Right lobe of liver (tissue), 6 donors: ENCODE measurements at regions not wholly inside any gene's neighbourhood (a gene's known extent, or its start where the extent isn't known, plus 50 kb on each side); places are given as distances from the start of the nearest gene placed in this dataset.
"Not testable (repeated sequence)": the region's sequence is repeated elsewhere in the genome, so short reads cannot be mapped to it uniquely, and the experiment has no call there.

Source experiments
- ATAC-seq, 4 donors: fragments of 200-7000 bp; cut with Tn5 transposase; one replicate each; pipeline ENCODE4 v1.9.1; 2020; ENCODE audit warnings: mild to moderate bottlenecking in 4 of 4, moderate library complexity in 4 of 4
- DNase-seq, 3 donors: peaks; one replicate each; pipeline ENCODE4 v3.0.0-alpha.2; 2020
- H3K27ac ChIP-seq, 3 donors: fragments of 200-600 bp; one replicate each; pipeline ENCODE4 v1.8.0; 2022
- H3K27me3 ChIP-seq, 2 donors: fragments of 200-600 bp; one replicate each; pipeline ENCODE4 v1.8.0; 2022
- H3K36me3 ChIP-seq, 4 donors: fragments of 200-600 bp; sonication (generic) in 1 of 4; one replicate each; pipeline versions ENCODE4 v1.5.1 to v1.8.0; 2017 to 2022; ENCODE audit warnings: control low read depth in 1 of 4
- H3K4me1 ChIP-seq, 4 donors: fragments of 200-600 bp; sonication (generic) in 1 of 4; one replicate each; pipeline versions ENCODE4 v1.5.1 to v1.8.0; 2017 to 2022; ENCODE audit warnings: control low read depth in 1 of 4
- H3K4me3 ChIP-seq, 3 donors: fragments of 200-600 bp; one replicate each; pipeline ENCODE4 v1.8.0; 2022
- H3K9me3 ChIP-seq, 4 donors: fragments of 200-600 bp; sonication (generic) in 1 of 4; one replicate each; pipeline versions ENCODE4 v1.5.1 to v1.8.0; 2017 to 2022; ENCODE audit warnings: control low read depth in 1 of 4
- CTCF ChIP-seq, 4 donors: fragments of 200-600 bp in 3 of 4; fragments of 450-650 bp in 1 of 4; IDR thresholded peaks; one replicate each; pipeline versions ENCODE4 v1.5.1 to v1.8.0; 2016 to 2022; ENCODE audit warnings: antibody characterized with exemption in 4 of 4, mild to moderate bottlenecking in 2 of 4
- POLR2A ChIP-seq: fragments of 450-650 bp; IDR thresholded peaks from one replicate; pipeline ENCODE4 v1.6.1; 2017; ENCODE audit warnings: antibody characterized with exemption, mild to moderate bottlenecking
- WGBS: methylation state at CpG from one replicate; pipeline ENCODE4 v1.1.6; 2018; ENCODE audit warnings: low coverage, low lambda C conversion rate; ENCODE audit not compliant: insufficient coverage; ENCODE audit errors: missing lambda C conversion rate; 5-methylcytosine and 5-hydroxymethylcytosine counted together
- intact Hi-C, 2 donors: fragments of 100-400 bp; cut with DNase I; formaldehyde crosslinking; loops; one replicate each; pipeline versions ENCODE4 v1.11.2 to v1.14.1; 2022
- donor health status: DM: no; HTN: yes; CAD: no.
- donor health status: DM: no; HTN: no; CAD: no.
- donor health status: DM: no; HTN: no; CAD: no.
- donor health status: DM: no; HTN: yes; CAD: no.
- donor health status: DM: no; HTN: yes; CAD: no.

- TF ChIP-seq CTCF (IDR thresholded peaks at IDR 0.05) (no peak), POLR2A (no peak)
- DNase-seq (no peak), ATAC-seq (no peak)
- Histone ChIP-seq H3K9me3 (no peaks in the 10 kb centered on the region), H3K27ac (no peak overlapping the region), H3K36me3 (no peaks in the 10 kb centered on the region), H3K4me1 (no peaks in the 10 kb centered on the region), H3K27me3 (peaks cover 0 to 9% of the 10 kb centered on the region in 2 donors), H3K4me3 (no peak overlapping the region)
- intact Hi-C loops, result no loop called here
- whole genome bisulfite sequencing, result 14% methylated on average over 4 of the region's 4 CpGs
These were observed 1522.3 kb upstream of the TPTE start for GRCh38 chr21:8998946-8999681.

GRCh38 chr21:9000132-9000531, 1521.3 kb upstream of the TPTE start:
- H3K9me3 ChIP-seq, ATAC-seq, H3K27ac ChIP-seq, H3K4me1 ChIP-seq, H3K27me3 ChIP-seq, intact Hi-C loops, DNase-seq, H3K4me3 ChIP-seq, H3K36me3 ChIP-seq: not testable (repeated sequence)
- WGBS, result 0% methylated on average over 1 of the region's 1 CpG

- H3K4me1 ChIP-seq, DNase-seq, H3K36me3 ChIP-seq, H3K27ac ChIP-seq, intact Hi-C loops, H3K27me3 ChIP-seq, H3K4me3 ChIP-seq, H3K9me3 ChIP-seq, ATAC-seq: not testable (repeated sequence)
- 50% methylated on average over 2 of the region's 2 CpGs for WGBS
These were observed 1520.7 kb upstream of the TPTE start for GRCh38 chr21:9000671-9001070.

GRCh38 chr21:9001890-9002663, 1519.3 kb upstream of the TPTE start:
- ATAC-seq, H3K9me3 ChIP-seq, H3K36me3 ChIP-seq, H3K27me3 ChIP-seq, H3K27ac ChIP-seq, DNase-seq, intact Hi-C loops, H3K4me3 ChIP-seq, H3K4me1 ChIP-seq: not testable (repeated sequence)
- WGBS, result 48% methylated on average over 5 of the region's 5 CpGs

- DNase-seq, ATAC-seq, H3K4me3 ChIP-seq, intact Hi-C loops, H3K9me3 ChIP-seq, H3K27ac ChIP-seq, H3K4me1 ChIP-seq, H3K36me3 ChIP-seq, H3K27me3 ChIP-seq: not testable (repeated sequence)
- WGBS, result 32% methylated on average over 7 of the region's 7 CpGs
These were observed 1517.2 kb upstream of the TPTE start for GRCh38 chr21:9003909-9004814.

- H3K4me1 ChIP-seq, H3K9me3 ChIP-seq, DNase-seq, H3K36me3 ChIP-seq, intact Hi-C loops, H3K27ac ChIP-seq, H3K4me3 ChIP-seq, ATAC-seq, H3K27me3 ChIP-seq: not testable (repeated sequence)
- 43% methylated on average over 3 of the region's 3 CpGs for WGBS
These were observed 1516.4 kb upstream of the TPTE start for GRCh38 chr21:9004815-9005518.

- intact Hi-C loops, H3K9me3 ChIP-seq, H3K27ac ChIP-seq, ATAC-seq, H3K27me3 ChIP-seq, H3K4me3 ChIP-seq, DNase-seq, H3K4me1 ChIP-seq, H3K36me3 ChIP-seq: not testable (repeated sequence)
- WGBS, result 55% methylated on average over 1 of the region's 1 CpG
These were observed 1515.7 kb upstream of the TPTE start for GRCh38 chr21:9005671-9006070.

GRCh38 chr21:9006111-9006510, 1515.3 kb upstream of the TPTE start:
- ATAC-seq, H3K27me3 ChIP-seq, H3K4me1 ChIP-seq, H3K4me3 ChIP-seq, H3K9me3 ChIP-seq, H3K27ac ChIP-seq, intact Hi-C loops, H3K36me3 ChIP-seq, DNase-seq: not testable (repeated sequence)

GRCh38 chr21:9006553-9007323, 1514.6 kb upstream of the TPTE start:
- H3K9me3 ChIP-seq, intact Hi-C loops, DNase-seq, H3K27me3 ChIP-seq, ATAC-seq, H3K27ac ChIP-seq, H3K4me3 ChIP-seq, H3K4me1 ChIP-seq, H3K36me3 ChIP-seq: not testable (repeated sequence)
- 38% methylated on average over 2 of the region's 2 CpGs for WGBS
